ENCODE measurements at regions not wholly inside any gene's neighbourhood (a gene's known extent, or its start where the extent isn't known, plus 50 kb on each side); places are given as distances from the start of the nearest gene placed in this dataset.

- TF ChIP-seq CTCF (IDR thresholded peaks at IDR 0.05) (no peak), POLR2A (IDR thresholded peaks at IDR 0.05) (no peak), EP300 (IDR thresholded peaks at IDR 0.05) (no peak), POLR2AphosphoS5 (IDR thresholded peaks at IDR 0.05) (no peak)
Measured at GRCh38 chr11:116129456-116129855, 625.2 kb upstream of the CADM1 start.
